HL-60 (cell line): ENCODE measurements at regions not wholly inside any gene's neighbourhood (a gene's known extent, or its start where the extent isn't known, plus 50 kb on each side); places are given as distances from the start of the nearest gene placed in this dataset.

ENCODE experiments used
- DNase-seq, 2 experiments: peaks; one replicate each; pipeline ENCODE4 v3.0.0-alpha.2; 2010 to 2020; ENCODE audit warnings: low read depth in 1 of 2, low spot score in 1 of 2
- H3K27ac ChIP-seq: fragments of 250-450 bp; sonication (Bioruptor Pico); replicated peaks from 2 replicates; pipeline ENCODE4 v1.5.1; 2020; ENCODE audit warnings: mild to moderate bottlenecking, moderate library complexity
- H3K27me3 ChIP-seq: fragments of 250-450 bp; sonication (Bioruptor Pico); 2 replicates; pipeline ENCODE4 v1.5.1; 2021; ENCODE audit warnings: mild to moderate bottlenecking, moderate library complexity; ENCODE audit not compliant: insufficient read depth, poor library complexity, severe bottlenecking
- H3K4me3 ChIP-seq: replicated peaks from 2 replicates; pipeline ENCODE4 v1.5.1; 2011; ENCODE audit warnings: mild to moderate bottlenecking, control low read depth, low read length; ENCODE audit not compliant: insufficient read depth
- CTCF ChIP-seq: IDR thresholded peaks from one replicate; pipeline ENCODE4 v1.5.1; 2011; ENCODE audit warnings: low read length, control low read depth, inconsistent platforms; ENCODE audit not compliant: insufficient read depth
- GABPA ChIP-seq: IDR thresholded peaks from 2 replicates; pipeline ENCODE4 v1.6.1; 2012; ENCODE audit warnings: low read depth
- POLR2AphosphoS5 ChIP-seq: IDR thresholded peaks from 2 replicates; pipeline ENCODE4 v1.6.1; 2012; ENCODE audit warnings: low read depth
- REST ChIP-seq: IDR thresholded peaks from 2 replicates; pipeline ENCODE4 v1.6.1; 2012; ENCODE audit warnings: low read depth; ENCODE audit not compliant: insufficient replicate concordance
- SPI1 ChIP-seq: IDR thresholded peaks from 2 replicates; pipeline ENCODE4 v1.6.1; 2012; ENCODE audit warnings: low read depth, mild to moderate bottlenecking, borderline replicate concordance

GRCh38 chr2:4181062-4181461 lies 477.7 kb downstream of the DCDC2C start:
- Histone ChIP-seq H3K4me3 (no peak overlapping the region), H3K27me3 (no peaks in the 10 kb centered on the region), H3K27ac (no peak overlapping the region)
- no peak for DNase-seq
- TF ChIP-seq POLR2AphosphoS5 (no peak), REST (no peak), SPI1 (no peak), CTCF (no peak), GABPA (no peak)

- Histone ChIP-seq H3K4me3 (no peak overlapping the region), H3K27me3 (no peaks in the 10 kb centered on the region), H3K27ac (no peak overlapping the region)
- TF ChIP-seq POLR2AphosphoS5 (no peak), REST (no peak), CTCF (no peak), SPI1 (no peak), GABPA (no peak)
- no peak for DNase-seq
Observed at GRCh38 chr2:4188561-4188960, 485.2 kb downstream of the DCDC2C start.

- Histone ChIP-seq H3K27ac (no peak overlapping the region), H3K4me3 (no peak overlapping the region), H3K27me3 (no peaks in the 10 kb centered on the region)
- no peak for DNase-seq
- TF ChIP-seq GABPA (no peak), SPI1 (no peak), CTCF (no peak), REST (no peak), POLR2AphosphoS5 (no peak)
Observed at GRCh38 chr2:4190548-4190947, 487.2 kb downstream of the DCDC2C start.
